ENCODE measurements at regions not wholly inside any gene's neighbourhood (a gene's known extent, or its start where the extent isn't known, plus 50 kb on each side); places are given as distances from the start of the nearest gene placed in this dataset.

GRCh38 chr6:104123227-104123626 is 736.5 kb downstream of the HACE1 start:
- WGBS (ENCODE audit: low lambda C conversion rate): 53% methylated on average over 1 of the region's 1 CpG
- no peak for TF ChIP-seq SMC3 (IDR thresholded peaks at IDR 0.05; ENCODE audit: low read depth, low read length)
- no peak for TF ChIP-seq FOSL2 (IDR thresholded peaks at IDR 0.05; ENCODE audit: borderline replicate concordance, low read depth)
- no peak for TF ChIP-seq TAF1 (IDR thresholded peaks at IDR 0.05; ENCODE audit: borderline replicate concordance, low read depth, low read length)
- TF ChIP-seq REST (IDR thresholded peaks at IDR 0.05; ENCODE audit: low read depth, low read length): no peak
- TF ChIP-seq RXRA (IDR thresholded peaks at IDR 0.05; ENCODE audit: borderline replicate concordance, low read depth): no peak
- TF ChIP-seq RCOR1 (IDR thresholded peaks at IDR 0.05; ENCODE audit: low read length): no peak
- no peak for TF ChIP-seq SIN3A (IDR thresholded peaks at IDR 0.05; ENCODE audit: borderline replicate concordance, low read depth, low read length)
- TF ChIP-seq FOXM1 (IDR thresholded peaks at IDR 0.05; ENCODE audit: low read depth): no peak
- no peak for TF ChIP-seq USF1 (IDR thresholded peaks at IDR 0.05; ENCODE audit: borderline replicate concordance, low read depth)
- TF ChIP-seq CTCF (IDR thresholded peaks at IDR 0.05): no peak
- TF ChIP-seq IRF3 (IDR thresholded peaks at IDR 0.05; ENCODE audit: low read depth, low read length): no peak
- no peak for TF ChIP-seq JUND (IDR thresholded peaks at IDR 0.05)
- TF ChIP-seq ELF1 (IDR thresholded peaks at IDR 0.05): no peak
- no peak for TF ChIP-seq CHD2 (IDR thresholded peaks at IDR 0.05; ENCODE audit: low read length, partially characterized antibody)
- TF ChIP-seq MEF2A (IDR thresholded peaks at IDR 0.05; ENCODE audit: borderline replicate concordance, low read depth): no peak
- no peaks in the 10 kb centered on the region for H3K79me2 ChIP-seq (ENCODE audit: insufficient read depth)
- no peak for DNase-seq
- no peaks in the 10 kb centered on the region for H3F3A ChIP-seq (replicated peaks; ENCODE audit: insufficient read depth)
- CTCF ChIA-PET: no interaction called here
- no peaks in the 10 kb centered on the region for H3K4me1 ChIP-seq (ENCODE audit: control insufficient read depth in 1 of 2, insufficient read depth in 2 of 2, low read depth in 1 of 2, low read length in 1 of 2)
- POLR2A ChIA-PET: no interaction called here
- H3K4me3 ChIP-seq (ENCODE audit: low read depth in 2 of 2, low read length in 1 of 2): no peak overlapping the region
- no peak overlapping the region for H2AFZ ChIP-seq (ENCODE audit: low read depth)
- H3K9me2 ChIP-seq: no peaks in the 10 kb centered on the region
- no peak overlapping the region for H3K27ac ChIP-seq (ENCODE audit: low read depth in 2 of 2, low read length in 1 of 2)
- H3K9me3 ChIP-seq: no peaks in the 10 kb centered on the region
- no peaks in the 10 kb centered on the region for H3K27me3 ChIP-seq (ENCODE audit: insufficient read depth)
- H3K36me3 ChIP-seq (replicated peaks in 1 of 2; ENCODE audit: control insufficient read depth in 1 of 2, insufficient read depth in 2 of 2, low read length in 1 of 2): no peaks in the 10 kb centered on the region
- H4K20me1 ChIP-seq (ENCODE audit: insufficient read depth): no peaks in the 10 kb centered on the region
- no peak overlapping the region for H3K4me2 ChIP-seq
- H3K9ac ChIP-seq: no peak overlapping the region
